ENCODE measurements at regions not wholly inside any gene's neighbourhood (a gene's known extent, or its start where the extent isn't known, plus 50 kb on each side); places are given as distances from the start of the nearest gene placed in this dataset.

GRCh38 chr3:193021506-193022010 lies 103.9 kb upstream of the MB21D2 start:
- no peak for TF ChIP-seq POLR2A (IDR thresholded peaks at IDR 0.05; ENCODE audit: low read depth)
- TF ChIP-seq CTCF (IDR thresholded peaks at IDR 0.05) = no peak
- no peak for TF ChIP-seq POLR2AphosphoS5 (IDR thresholded peaks at IDR 0.05)
